NCI-H2029 treated with DMSO at 0.1 percent for 48 hours (cell line): ENCODE measurements at regions not wholly inside any gene's neighbourhood (a gene's known extent, or its start where the extent isn't known, plus 50 kb on each side); places are given as distances from the start of the nearest gene placed in this dataset.

Source experiments
- DNase-seq: peaks from one replicate; lab custom pipeline; 2025; lab: John Stamatoyannopoulos, UW

DNA sequence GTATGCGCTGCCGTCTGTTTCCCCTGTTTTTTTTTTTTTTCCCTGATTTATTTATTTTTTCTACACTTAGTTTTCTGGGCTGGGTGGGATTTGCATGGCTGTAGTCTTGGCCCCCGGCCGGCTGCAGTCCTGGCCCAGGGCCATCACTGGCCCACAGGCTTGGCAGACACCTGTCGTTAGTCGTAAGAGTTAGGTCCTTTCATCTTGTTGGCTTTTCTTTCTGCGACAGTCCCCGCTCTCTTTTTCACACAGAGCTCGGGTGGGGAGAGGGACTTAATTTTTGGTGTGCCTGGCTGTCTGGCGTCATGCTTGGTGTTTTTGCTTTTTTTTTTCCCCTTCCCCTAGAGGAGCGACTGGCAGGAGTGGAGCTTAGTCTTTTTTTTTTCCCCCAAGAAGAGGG is 183.4 kb downstream of the KLF13 start:
- no peak for DNase-seq

DNA sequence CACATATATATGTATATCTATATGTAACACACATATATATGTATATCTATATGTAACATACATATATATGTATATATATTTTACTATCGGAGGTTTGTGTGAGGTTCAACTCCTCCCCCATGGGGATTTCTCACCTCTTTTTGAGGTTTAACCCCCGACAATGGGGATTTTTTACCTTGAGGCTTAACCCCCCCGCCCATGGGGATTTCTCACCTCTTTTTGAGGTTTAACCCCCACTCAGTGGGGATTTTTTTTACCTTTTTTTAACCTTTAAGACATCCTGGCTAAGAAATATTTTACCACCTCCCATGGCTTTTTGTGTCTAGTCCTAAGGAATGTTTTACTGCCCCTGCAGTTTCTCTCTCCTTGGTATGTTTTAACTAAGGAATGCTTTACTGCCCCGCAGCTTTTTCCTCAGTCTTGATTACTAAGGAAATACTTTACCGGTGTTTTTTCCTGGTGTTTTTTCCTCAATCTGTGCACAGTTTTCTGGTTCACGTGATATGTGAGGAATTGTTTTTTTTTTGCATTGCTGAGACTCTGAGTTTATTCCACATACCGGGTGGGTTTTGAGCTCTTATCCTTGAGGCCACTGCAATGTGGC is 185.2 kb downstream of the KLF13 start:
- DNase-seq: no peak

DNA sequence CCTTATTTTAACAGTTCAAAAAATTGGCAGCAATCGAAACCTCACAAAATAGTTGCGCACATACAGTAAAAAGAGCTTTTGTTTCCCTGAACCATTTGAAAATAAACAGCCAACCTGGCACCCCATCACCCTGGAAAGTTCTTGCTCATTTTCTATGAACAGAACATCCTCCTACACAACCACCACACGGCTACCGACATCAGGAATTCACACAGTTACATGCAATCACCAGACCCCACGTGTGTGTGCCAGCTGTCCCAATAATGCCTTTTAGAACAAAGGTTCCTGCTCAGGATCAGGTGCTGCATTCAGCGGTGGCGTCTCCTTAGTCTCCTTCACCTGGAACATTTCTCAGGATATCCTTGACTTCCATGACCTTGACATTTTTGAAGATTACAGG is 186.5 kb downstream of the KLF13 start:
- no peak for DNase-seq

DNA sequence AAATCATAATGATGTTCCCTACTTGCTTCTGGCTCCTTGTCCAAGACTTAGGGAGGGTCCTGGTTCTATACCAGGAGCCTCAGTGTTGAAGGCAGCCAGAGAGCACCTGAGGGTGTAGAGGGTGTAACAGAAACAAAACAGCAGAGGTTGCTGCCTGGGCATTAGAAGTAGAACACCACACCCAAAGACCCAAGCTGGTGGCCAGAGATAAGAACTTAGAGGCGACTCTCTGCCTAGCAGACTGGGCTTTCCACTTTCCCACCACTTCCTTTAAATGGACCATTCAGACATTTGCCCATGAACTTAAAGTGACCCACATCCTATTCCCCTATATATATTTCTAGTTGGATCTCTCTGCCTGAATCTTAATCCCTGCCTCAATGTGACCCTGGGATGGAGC is 189.8 kb downstream of the KLF13 start:
- DNase-seq: no peak

DNA sequence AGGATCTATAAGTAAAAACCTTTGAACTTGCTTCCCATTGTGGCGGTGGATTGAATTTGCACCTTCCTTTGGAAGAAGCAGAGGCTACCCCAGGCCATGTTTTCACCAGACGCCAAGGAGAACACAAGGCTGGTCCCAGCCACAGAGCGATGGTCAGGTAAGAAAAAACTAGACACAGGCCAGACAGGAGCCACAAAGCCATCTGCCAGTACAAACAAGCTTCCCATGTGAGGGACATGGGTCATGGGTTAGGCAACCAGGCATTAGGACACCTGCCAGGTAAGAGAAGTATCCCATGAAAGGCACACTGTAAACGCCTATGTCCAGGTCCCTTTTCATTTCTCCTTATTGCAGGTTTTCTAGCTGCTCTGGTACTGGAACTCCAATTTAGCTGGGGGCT is 190.2 kb downstream of the KLF13 start:
- no peak for DNase-seq

DNA sequence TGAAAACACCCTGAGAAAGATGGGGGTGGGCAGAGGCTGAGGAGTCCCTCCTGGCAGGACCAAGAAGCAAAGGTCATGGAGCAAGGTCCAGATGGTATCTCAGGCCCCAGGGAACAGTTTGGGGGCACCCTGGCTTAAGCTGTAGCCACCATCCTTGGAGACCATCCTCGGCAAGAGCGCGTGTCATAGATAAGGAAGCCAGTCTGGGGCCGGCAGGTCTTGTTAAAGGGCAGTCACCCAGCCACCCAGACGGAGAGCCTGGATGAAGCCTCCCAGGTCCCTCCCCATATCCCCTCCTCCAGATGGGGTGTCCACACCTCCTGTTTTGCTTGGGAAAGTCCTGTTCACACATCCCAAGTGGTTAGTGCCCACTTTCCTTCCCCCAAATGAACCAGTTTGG is 191.1 kb downstream of the KLF13 start:
- DNase-seq: no peak

DNA sequence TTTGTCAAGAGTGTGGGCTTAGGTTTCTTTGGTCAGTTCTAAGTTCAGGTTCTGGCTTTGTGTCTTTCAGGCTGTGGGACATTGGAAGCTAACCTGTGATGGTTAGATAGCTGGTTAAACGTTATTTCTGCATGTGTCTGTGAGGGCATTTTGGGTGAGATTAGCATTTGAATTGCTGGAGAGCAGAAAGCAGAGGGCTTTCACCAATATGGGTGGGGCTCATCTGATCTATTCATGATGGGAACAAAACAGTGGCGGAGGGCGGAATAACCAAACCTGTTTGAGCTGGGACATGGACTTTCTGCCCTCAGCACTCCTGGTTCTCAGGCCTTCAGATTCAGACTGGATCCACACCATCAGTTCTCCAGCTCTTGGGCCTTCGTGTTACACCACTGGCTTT is 195.4 kb downstream of the KLF13 start:
- no peak for DNase-seq

DNA sequence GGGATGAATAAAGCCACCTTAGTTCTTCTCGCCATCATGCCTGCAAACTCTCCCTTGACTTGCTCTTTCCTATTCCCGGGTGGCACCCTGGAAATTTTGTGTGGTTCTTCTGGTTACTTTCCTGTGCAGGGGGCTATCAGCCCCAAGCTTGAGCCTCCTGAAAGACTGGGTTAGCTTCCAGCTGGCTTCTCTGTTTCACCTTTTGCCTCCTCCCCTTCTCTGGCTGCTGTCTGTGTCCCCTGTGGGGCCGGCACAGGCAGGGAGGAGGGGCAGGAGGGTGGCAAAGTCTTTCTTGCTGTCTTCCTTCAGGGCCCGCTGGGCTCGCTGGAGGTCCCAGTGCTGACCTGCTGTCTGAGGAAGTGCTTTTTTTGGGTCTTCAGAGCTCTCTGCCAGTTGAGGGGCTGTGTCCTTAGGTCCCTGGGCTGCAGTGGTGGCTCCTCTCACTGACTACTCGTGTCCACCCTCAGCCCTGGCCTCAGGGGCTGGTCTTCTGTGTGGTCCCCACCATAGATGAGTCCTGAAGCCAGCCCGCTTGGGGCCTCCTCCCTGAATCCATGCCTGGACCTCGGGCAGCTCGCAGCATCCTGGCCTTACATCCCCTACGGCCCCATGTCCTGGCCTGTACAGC is 196.5 kb downstream of the KLF13 start:
- no peak for DNase-seq

DNA sequence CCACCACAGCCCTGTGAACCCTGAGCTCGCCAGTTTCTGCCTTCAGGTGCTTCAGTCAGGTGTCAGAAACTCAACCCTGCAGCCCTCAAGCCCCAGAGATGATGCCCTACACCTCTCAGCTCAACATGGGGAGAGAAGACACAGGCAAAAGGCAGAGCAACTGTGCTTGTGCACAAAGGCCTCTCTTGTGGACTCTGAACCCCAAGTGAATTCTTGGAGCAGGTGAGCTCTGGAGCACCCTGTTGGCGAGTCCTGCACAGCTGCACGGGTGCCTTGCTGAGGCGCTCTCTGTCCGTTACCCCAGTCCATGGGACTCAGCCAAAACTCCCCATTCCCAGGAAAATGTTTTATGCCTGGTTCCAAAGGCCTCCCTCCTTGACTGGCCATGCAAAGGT is 197.0 kb downstream of the KLF13 start:
- no peak for DNase-seq

DNA sequence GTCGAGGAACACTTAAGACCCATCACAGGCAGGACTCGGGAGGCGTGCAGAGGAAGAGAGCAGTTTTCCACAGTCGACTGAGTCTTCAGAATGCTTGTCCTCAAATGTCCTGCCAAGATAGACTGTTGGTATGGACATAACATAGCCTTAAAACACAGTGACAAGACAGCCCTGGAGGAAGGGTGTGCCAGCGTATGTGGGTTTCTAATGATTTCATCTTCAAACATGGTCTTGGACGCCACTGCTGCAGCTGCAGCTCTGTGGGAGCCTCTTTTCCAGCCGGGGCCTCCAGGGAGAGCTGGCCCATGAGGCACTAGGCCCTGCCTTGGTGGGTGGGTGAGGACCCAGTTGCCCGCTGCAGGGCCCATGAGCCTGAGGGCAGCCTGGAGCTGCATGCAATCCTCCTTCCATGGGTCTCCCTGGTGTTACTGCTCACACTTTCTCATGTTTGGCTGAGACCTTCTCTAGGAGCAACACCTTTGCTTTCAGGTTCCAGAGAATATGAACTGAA is 198.6 kb downstream of the KLF13 start:
- DNase-seq: no peak

DNA sequence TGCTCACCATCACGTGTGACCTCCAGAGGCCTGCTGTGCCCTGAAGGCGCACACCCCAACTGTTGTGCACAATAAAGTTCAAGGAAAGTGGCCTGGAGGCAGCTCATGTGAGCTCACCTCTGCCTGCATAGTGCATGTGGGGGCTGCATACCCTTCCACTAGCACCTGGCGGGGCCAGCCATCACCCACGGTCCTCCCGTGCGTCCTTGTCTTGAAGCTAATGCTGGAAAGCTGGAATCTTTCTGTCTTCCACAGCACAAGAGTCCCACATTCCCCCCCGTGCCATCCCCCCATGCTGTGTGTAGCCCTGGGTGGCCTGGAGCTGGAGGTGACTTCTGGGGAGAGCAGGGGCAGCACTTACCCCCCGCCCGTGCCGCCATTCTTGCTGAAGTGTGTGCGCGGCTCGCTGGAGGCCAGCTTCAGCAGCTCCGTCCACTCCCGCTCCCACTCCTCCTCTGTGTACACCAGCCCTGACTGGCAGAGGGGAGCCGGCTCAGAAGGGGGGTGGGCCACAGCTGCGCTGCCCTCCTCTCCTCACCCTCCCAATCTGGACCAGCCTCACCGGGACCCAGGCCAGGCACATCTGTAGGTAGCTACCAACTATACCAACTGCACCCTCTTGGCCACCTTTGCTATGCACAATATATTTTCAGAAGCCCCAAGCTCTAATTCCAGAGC is 199.5 kb downstream of the KLF13 start:
- no peak for DNase-seq

DNA sequence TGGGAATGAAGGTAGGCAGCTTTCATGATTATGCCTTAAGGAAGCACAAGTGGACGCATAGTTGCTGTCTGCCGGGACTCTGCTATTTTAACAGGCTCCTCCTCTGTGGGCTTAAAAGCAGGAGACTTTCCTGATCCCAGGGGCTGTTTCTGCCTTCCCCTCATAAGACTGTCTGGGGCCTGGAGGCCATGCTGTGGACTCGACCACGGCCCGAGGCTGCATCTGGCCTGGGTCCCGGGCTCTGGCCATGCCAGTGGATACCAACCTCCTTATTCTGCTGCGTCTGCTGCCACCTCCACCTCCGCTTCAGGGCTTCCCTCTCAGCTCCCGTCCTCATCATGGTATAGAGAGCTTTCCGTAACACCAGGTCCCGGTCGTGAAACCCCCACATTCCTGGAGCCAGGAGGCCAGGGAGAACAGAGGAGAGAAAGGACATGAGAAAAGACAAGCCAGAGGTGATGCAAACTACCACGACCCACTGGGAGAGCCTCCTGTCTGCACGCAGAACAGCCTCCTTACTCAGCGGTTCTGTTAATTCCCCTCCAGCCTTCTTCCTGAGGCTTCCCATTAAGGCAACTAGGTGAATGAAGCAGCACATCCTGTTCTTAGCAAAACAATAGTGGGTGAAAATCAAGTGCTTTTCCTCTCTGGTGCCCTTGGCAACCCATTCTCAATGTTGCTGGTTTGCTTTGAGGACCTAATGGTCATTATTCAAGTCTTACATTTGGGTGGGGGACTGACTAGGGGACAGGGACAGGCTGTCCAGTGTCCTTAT is 200.5 kb downstream of the KLF13 start:
- DNase-seq: no peak

DNA sequence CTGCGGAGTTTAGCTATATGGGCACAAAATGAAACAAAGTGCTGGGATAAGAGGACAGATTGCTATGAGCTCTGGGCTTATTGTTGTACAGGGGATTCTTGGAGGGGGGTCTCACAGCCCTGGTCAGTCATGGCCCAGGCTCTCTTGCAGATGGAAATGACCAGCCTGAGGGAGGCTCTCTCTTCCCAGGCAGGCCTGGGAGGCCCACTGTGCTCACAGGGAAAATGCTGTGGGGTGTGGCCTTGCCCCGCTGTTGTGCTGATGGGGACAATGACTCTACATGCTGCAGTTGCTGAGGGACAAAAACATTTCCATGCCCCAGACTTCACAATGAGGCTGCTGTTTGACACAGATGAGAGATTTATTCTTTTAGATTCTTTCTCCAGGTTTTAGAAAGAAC is 202.2 kb downstream of the KLF13 start:
- DNase-seq: no peak

DNA sequence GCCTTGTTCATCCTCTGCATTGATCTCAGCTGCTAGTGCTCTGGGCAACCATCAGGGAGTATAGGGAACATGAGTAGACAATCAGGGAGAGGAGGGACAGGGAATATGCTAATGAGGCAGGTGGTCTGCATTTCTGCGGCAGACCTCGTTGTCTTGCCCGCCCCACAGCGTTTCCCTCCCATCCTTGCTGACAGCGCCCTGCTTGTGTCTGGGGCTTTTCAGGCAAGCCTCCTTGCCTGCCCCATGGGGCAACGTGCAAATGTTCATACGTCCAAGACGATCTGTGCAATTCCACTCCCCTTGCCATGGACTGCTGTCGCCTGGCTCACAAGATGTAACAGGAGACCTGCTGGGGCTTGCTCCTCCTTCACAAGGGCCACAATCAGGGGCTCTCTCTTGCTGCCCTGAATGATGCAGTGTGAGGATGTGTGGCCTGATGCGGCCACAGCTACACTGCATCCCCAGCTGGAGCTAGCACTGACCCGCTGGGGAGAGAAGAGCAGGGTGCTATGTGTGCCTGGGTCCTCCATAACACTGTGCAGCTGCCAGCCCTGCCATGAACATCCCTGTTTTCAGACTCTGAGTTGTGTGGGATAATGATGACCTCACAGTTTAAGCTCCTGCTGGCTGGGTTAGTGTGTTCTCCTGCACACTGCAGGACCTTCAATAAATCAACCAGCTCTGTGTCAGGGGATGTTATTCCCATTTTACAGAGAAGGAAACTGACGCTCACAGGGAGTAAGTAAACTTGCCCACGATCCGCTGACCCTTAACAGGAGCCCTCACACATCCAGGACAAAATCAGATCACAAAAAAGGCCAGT is 211.3 kb downstream of the KLF13 start:
- DNase-seq: no peak

DNA sequence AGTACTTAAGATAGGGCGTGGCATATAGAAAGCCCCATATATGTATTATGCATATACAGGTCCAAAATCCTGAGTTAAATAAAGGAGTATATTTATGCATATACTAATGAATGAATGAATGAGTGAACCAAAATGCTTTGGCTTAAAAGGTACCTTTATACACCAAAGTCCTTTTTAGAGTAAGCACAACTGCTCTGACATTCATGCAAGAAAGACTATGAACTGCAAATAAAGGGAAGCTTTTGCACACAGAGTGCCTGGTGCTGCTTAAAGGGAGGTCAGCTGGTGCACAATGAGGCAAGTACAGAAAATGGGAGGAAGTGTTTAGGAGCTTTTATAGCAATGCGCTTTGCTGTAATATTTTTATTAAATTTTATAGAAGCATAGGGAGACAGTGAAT is 214.0 kb downstream of the KLF13 start:
- DNase-seq: no peak

DNA sequence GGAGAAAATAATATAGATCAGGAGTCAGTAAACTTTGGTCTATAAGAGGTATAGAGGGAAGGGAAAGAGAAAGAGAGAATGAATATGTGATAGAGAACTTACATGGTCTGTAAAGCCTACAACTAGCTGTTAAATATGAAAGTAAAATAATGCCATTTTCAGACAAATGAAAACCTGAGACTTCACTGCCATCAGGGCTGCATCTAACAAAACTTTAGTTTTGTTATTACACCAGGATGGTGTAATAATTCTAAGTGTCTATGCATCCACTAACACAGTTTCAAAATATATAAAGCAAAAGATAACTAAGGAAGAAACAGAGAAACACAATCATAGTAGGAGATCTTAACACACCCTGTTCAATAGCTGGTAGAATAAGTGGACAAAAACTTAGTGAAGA is 217.7 kb downstream of the KLF13 start:
- DNase-seq: no peak

DNA sequence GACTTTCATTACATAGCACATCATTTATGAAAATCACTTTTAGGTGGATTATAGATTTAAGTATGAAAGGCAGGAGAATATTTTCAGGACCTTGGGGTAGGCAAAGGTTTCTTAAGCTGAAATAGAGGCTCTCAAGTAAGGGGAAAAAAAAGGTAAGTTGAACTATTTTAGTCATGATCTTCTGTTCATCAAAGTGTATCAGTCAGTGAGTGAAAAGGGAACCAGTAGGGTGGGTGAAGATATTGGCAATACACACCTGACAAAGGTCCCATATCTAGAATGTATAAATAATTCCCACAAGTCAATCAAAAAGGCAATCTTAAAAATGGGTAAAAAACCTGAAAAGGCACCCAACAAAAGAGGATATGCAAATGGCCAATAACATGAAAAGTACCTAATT is 218.6 kb downstream of the KLF13 start:
- DNase-seq: no peak

DNA sequence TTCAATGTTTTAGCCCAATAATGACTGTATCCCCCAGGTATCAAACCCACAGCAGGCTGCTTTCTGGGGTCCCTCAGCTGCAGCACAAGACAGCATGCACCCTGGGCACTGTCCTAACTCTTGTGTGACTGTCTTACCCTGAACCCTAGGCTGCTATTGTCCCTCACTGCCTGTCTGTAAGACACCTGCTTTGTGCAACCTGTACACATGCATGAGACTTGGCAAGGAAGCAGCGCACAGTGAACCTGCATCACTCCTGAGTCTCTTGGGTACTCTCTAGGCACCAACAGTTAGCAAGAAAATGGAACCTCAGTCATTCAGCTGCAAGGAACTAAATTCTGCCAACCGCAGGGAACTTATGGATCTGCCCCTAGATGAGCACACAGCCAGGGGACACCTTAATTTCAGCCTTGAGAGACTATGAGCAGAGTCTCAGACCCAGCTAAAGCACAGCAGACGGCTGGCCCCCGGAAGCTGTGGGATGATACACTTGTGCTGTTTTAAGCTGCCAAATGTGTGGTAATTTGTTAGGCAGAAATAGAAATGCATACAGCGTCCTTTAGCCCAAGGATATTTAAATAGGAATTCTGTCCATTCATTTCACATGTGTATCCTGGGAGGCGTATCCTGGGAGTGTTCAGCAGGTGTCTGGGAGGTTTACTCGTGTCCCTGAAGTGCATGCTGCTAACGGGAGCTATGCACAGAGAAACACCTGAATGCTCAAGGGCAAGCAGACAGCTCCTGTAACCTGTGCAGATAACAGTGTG is 223.8 kb downstream of the KLF13 start:
- DNase-seq: no peak

DNA sequence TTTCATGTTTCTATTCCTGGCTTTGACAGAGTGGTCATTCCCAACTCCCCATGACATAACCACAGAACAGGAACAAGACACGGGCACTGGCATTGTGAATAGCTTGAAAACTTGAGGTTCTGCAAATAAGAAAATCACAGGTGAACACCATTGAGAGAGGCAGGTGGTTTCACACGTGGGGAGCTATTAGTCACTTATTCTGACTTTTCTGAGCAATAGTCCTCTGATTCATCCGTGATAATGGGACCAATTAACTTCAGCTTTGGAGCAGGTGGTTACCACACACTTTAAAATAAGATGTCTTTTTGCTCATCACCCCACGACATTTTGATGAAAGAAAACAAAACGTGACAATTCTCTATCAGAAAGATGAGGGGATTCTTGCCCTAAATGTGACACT is 224.7 kb downstream of the KLF13 start:
- DNase-seq: no peak

DNA sequence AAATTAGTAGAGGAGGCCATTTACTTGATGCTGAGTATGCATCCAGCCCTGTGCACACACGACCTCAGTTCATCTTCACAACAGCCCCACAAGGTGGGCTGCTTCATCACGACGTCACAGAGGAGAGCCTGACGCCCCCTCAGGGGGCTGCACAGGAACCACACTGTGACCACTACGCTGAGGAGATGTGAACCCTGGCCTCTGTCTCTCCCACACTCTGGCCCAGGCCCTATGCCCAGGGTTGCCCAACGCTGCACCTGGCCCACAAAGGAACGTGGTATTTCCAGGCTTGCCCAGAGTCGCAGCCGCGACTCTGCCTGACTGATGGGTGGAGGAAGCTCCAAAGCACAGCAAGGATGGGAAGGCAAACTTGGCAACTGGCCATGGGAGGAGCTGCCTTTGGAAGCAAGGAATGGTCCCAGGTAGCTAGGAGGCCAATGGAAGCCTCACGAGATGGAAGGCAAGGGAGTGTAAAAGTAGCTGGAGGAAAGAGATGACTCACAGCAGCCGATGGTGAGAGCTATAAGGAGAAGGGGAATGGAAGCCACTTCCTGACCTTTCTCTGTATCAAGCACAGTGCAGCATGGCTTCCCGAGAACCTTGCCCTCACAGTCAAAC is 226.0 kb downstream of the KLF13 start:
- DNase-seq: no peak

DNA sequence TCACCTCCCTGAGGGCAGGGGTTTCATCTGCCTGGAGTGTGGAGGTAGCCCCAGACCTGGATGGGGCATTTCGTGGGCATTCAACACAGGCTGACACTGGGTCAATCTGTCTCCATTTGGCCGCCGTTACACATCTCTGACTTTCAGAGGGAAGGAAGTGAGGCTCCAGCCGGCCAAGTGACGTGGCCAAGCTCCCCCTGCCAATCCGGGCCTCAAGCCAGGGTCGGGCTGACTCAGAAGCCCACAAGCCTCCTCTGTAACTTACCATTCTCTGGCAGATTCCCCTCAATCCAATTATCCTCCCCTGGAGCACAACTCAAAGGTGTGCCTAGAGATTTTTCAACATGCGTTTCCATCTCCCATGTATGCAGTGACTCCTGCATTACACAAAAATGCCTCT is 227.6 kb downstream of the KLF13 start:
- no peak for DNase-seq
